ENCODE measurements at regions not wholly inside any gene's neighbourhood (a gene's known extent, or its start where the extent isn't known, plus 50 kb on each side); places are given as distances from the start of the nearest gene placed in this dataset.
"Not testable (repeated sequence)": the region's sequence is repeated elsewhere in the genome, so short reads cannot be mapped to it uniquely, and the experiment has no call there.

DNA sequence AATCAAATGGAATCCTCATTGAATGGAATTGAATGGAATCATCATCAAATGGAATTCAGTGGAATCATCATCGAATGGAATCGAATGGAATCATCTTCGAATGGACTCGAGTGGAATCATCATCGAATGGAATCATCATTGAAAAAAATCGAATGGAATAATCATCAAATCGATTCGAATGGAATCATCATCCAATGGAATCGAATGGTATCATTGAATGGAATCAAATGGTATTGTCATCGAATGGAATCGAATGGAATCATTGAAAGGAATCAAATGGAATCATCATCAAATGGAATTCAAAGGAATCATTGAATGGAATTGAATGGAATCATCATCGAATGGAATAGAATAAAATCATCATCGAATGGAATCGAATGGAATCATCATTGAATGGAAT is 619.3 kb downstream of the TP53TG3F start:
- no peak for DNase-seq (ENCODE audit: low read depth, low spot score)
- in situ Hi-C loops (cut with HindIII; ENCODE audit: low pct_unique_long_range_greater_than_20kb, low sequenced_read_pairs): no loop called here

DNA sequence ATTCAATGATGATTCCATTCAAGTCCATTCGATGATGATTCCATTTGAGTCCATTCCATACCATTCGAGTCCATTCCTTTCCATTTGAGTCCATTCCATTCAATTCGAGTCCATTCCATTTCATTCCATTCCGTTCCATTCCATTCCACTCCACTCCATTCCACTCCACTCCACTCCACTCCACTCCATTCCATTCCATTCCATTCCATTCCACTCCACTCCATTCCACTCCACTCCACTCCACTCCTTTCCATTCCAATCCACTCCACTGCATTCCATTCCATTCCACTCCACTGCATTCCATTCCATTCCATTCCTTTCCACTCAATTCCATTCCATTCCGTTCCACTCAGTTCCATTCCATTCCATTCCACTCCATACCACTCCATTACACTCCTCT is 625.6 kb downstream of the TP53TG3F start:
- in situ Hi-C loops (cut with HindIII; ENCODE audit: low pct_unique_long_range_greater_than_20kb, low sequenced_read_pairs); DNase-seq (ENCODE audit: low read depth, low spot score): not testable (repeated sequence)

DNA sequence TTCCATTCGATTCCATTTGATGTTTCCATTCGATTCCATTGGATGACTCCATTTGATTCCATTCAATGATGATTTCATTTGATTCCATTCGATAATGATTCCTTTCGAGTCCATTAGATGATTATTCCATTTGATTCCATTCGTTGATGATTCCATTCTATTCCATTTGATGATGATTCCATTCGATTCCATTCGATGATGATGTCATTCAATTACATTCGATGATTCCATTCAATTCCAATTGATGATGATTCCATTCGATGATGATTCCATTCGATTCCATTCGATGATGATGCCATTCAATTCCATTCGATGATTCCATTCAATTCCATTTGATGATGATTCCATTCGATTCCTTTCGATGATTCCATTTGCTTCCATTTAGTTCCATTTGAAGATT is 635.6 kb downstream of the TP53TG3F start:
- DNase-seq (ENCODE audit: low read depth, low spot score); in situ Hi-C loops (cut with HindIII; ENCODE audit: low pct_unique_long_range_greater_than_20kb, low sequenced_read_pairs): not testable (repeated sequence)

DNA sequence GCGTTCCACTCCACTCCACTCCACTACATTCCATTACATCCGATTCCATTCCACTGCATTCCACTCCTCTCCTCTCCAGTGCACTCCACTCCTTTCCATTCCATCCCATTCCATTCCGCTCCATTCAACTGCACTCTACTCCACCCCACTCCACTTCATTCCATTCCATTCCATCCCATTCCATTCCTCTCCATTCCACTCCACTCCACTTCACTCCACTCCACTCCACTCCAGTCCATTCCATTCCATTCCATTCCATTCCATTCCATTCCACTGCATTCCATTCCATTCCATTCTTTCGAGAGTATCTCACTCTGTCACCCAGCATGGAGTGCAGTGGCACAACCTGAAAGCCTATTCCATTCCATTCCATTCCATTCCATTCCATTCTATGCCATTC is 637.5 kb downstream of the TP53TG3F start:
- in situ Hi-C loops (cut with HindIII; ENCODE audit: low pct_unique_long_range_greater_than_20kb, low sequenced_read_pairs); DNase-seq (ENCODE audit: low read depth, low spot score): not testable (repeated sequence)

DNA sequence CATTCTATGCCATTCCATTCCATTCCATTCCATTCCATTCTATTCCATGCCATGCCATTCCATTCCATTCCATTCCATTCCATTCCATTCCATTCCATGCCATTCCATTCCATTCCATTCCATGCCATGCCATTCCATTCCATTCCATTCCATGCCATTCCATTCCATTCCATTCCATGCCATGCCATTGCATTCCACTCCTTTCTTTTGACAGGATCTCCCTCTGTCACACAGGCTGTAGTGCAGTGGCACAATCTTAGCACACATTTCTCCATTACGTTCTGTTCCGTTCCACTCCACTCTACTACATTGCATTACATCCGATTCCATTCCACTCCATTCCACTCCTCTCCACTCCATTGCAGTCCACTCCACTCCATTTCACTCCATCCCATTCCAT is 637.9 kb downstream of the TP53TG3F start:
- in situ Hi-C loops (cut with HindIII; ENCODE audit: low pct_unique_long_range_greater_than_20kb, low sequenced_read_pairs); DNase-seq (ENCODE audit: low read depth, low spot score): not testable (repeated sequence)

DNA sequence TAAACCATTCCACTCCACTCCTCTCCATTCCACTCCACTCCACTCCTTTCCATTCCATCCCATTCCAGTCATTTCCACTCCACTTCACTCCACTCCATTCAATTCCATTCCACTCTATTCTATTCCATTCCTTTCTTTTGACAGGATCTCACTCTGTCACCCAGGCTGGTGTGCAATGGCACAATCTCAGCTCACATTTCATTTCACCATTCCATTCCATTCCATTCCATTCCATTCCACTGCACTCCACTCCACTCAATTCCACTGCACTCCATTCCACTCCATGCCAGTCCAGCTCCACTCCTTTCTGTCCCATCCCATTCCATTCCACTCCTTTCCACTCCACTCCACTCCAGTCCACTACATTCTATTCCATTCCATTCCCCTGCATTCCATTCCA is 638.6 kb downstream of the TP53TG3F start:
- in situ Hi-C loops (cut with HindIII; ENCODE audit: low pct_unique_long_range_greater_than_20kb, low sequenced_read_pairs); DNase-seq (ENCODE audit: low read depth, low spot score): not testable (repeated sequence)

DNA sequence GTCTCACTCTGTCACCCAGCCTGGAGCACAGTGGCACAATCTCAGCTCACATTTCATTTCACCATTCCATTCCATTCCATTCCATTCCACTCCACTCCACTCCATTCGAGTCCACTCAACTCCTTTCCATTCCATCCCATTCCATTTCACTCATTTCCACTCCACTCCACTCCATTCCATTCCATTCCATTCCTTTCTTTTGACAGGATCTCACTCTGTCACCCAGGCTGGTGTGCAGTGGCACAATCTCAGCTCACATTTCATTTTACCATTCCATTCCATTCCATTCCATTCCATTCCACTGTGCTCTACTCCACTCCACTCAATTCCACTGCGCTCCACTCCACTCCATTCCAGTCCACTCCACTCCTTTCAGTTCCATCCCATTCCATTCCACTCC is 639.6 kb downstream of the TP53TG3F start:
- DNase-seq (ENCODE audit: low read depth, low spot score); in situ Hi-C loops (cut with HindIII; ENCODE audit: low pct_unique_long_range_greater_than_20kb, low sequenced_read_pairs): not testable (repeated sequence)

Small RNAs in the stretch of these regions (small RNA-seq; reads per million reads assigned to genes)
- 0 reads per million in 2 experiments for gene AC133561.3
- gene AC133561.4: 0 reads per million in 2 experiments
- gene AC140658.4: 0 reads per million in 2 experiments
